ENCODE measurements at regions not wholly inside any gene's neighbourhood (a gene's known extent, or its start where the extent isn't known, plus 50 kb on each side); places are given as distances from the start of the nearest gene placed in this dataset.

- no peak for DNase-seq
Observed at GRCh38 chrX:2607113-2607512, 84.0 kb upstream of the CD99 start.

- no peak for DNase-seq
Observed at GRCh38 chrX:2600564-2600963, 90.5 kb upstream of the CD99 start.

- no peak for DNase-seq
Observed at GRCh38 chrX:2596555-2597255, 94.4 kb upstream of the CD99 start.

- no peak for DNase-seq
Observed at GRCh38 chrX:2596045-2596444, 95.0 kb upstream of the CD99 start.

GRCh38 chrX:2595258-2595657 is 94.5 kb upstream of the DHRSX start:
- no peak for DNase-seq

- no peak for DNase-seq
Observed at GRCh38 chrX:2594491-2594890, 93.7 kb upstream of the DHRSX start.

- DNase-seq: no peak
Observed at GRCh38 chrX:2592279-2592678, 91.5 kb upstream of the DHRSX start.

GRCh38 chrX:2589186-2590020 is 88.6 kb upstream of the DHRSX start:
- no peak for DNase-seq

GRCh38 chrX:2588049-2588448 is 87.3 kb upstream of the DHRSX start:
- DNase-seq: no peak

- DNase-seq: no peak
Observed at GRCh38 chrX:2587146-2587545, 86.4 kb upstream of the DHRSX start.

- DNase-seq: no peak
Observed at GRCh38 chrX:2585158-2585470, 84.3 kb upstream of the DHRSX start.

GRCh38 chrX:2584251-2585157 is 83.7 kb upstream of the DHRSX start:
- no peak for DNase-seq

GRCh38 chrX:2583194-2584162 is 82.7 kb upstream of the DHRSX start:
- no peak for DNase-seq

- DNase-seq: no peak
Observed at GRCh38 chrX:2582667-2583066, 81.9 kb upstream of the DHRSX start.

GRCh38 chrX:2581296-2581695 is 80.5 kb upstream of the DHRSX start:
- DNase-seq: no peak

GRCh38 chrX:2578864-2579263 is 78.1 kb upstream of the DHRSX start:
- DNase-seq: no peak

- DNase-seq: no peak
Observed at GRCh38 chrX:2577844-2578466, 77.2 kb upstream of the DHRSX start.

GRCh38 chrX:2576793-2577192 is 76.0 kb upstream of the DHRSX start:
- no peak for DNase-seq

GRCh38 chrX:2574271-2574670 is 73.5 kb upstream of the DHRSX start:
- no peak for DNase-seq

GRCh38 chrX:2572740-2573139 is 72.0 kb upstream of the DHRSX start:
- no peak for DNase-seq

GRCh38 chrX:2568125-2568524 is 67.3 kb upstream of the DHRSX start:
- no peak for DNase-seq

- DNase-seq: no peak
Observed at GRCh38 chrX:2566055-2566454, 65.3 kb upstream of the DHRSX start.
